MM.1S (cell line): ENCODE measurements at regions not wholly inside any gene's neighbourhood (a gene's known extent, or its start where the extent isn't known, plus 50 kb on each side); places are given as distances from the start of the nearest gene placed in this dataset.

Source experiments
- EZH2 ChIP-seq: fragments of 300-600 bp; sonication (generic); optimal IDR thresholded peaks from 2 replicates; pipeline ENCODE3; 2017; ENCODE audit warnings: low read depth, mild to moderate bottlenecking, antibody characterized with exemption, low read length, mixed read lengths
- EZH2phosphoT487 ChIP-seq: fragments of 300-600 bp; sonication (generic); IDR thresholded peaks from 2 replicates; pipeline ENCODE4 v1.6.1; 2018; ENCODE audit warnings: antibody characterized with exemption, low read length
- TF ChIP-seq, protein P1 (sequence below): fragments of 300-600 bp; sonication (generic); IDR thresholded peaks from 2 replicates; pipeline ENCODE4 v1.5.1; 2016; ENCODE audit warnings: antibody characterized with exemption, low read length, mixed read lengths

DNA sequence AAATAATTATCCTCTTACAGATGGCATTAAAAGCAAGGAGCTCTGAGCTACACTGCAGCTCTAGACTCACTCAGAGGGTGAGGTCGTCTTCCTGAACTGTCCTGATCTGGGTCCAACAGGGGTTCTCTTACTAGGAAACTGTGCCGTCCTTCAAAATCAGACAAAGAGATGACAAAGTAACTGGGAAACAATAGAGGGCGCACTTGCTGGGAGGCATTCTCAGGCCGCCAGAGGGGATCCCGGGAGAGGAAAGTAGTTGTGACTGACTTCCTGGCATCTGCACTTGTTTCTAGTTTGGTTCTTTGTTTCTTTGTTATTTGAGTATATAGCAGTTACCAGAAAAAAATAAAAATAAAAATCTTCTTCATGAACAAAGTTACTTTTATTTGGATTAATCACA lies 142.9 kb upstream of the MSX2 start:
- TF ChIP-seq, protein P1, sequence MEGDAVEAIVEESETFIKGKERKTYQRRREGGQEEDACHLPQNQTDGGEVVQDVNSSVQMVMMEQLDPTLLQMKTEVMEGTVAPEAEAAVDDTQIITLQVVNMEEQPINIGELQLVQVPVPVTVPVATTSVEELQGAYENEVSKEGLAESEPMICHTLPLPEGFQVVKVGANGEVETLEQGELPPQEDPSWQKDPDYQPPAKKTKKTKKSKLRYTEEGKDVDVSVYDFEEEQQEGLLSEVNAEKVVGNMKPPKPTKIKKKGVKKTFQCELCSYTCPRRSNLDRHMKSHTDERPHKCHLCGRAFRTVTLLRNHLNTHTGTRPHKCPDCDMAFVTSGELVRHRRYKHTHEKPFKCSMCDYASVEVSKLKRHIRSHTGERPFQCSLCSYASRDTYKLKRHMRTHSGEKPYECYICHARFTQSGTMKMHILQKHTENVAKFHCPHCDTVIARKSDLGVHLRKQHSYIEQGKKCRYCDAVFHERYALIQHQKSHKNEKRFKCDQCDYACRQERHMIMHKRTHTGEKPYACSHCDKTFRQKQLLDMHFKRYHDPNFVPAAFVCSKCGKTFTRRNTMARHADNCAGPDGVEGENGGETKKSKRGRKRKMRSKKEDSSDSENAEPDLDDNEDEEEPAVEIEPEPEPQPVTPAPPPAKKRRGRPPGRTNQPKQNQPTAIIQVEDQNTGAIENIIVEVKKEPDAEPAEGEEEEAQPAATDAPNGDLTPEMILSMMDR = no peak
- TF ChIP-seq EZH2 (no peak), EZH2phosphoT487 (no peak)
